Calu3 (cell line): ENCODE measurements at regions not wholly inside any gene's neighbourhood (a gene's known extent, or its start where the extent isn't known, plus 50 kb on each side); places are given as distances from the start of the nearest gene placed in this dataset.

ENCODE experiments used
- BruUV-seq: library from RNA; stranded (reverse); fragments of 400-500 nt; replicated peaks from 2 replicates; lab custom pipeline; 2021; lab: Mats Ljungman, UMichigan
- CTCF ChIA-PET: fragments of 300-600 bp; sonication (Branson Sonifier 250); formaldehyde crosslinking; loops from one replicate; lab custom pipeline; 2022; ENCODE audit warnings: antibody characterized with exemption; lab: Charles Lee
- DNase-seq: peaks from one replicate; pipeline ENCODE4 v3.0.0; 2022
- H3K27ac Mint-ChIP-seq: one replicate; pipeline ENCODE4 v1.8.0; 2022; ENCODE audit warnings: mixed read lengths; ENCODE audit not compliant: unreplicated experiment
- H3K27me3 Mint-ChIP-seq: one replicate; pipeline ENCODE4 v1.8.0; 2022; ENCODE audit warnings: mixed read lengths; ENCODE audit not compliant: unreplicated experiment
- H3K36me3 Mint-ChIP-seq: one replicate; pipeline ENCODE4 v1.8.0; 2022; ENCODE audit warnings: mild to moderate bottlenecking, moderate library complexity, mixed read lengths; ENCODE audit not compliant: insufficient read depth, unreplicated experiment
- H3K4me1 Mint-ChIP-seq: one replicate; pipeline ENCODE4 v1.8.0; 2022; ENCODE audit warnings: mild to moderate bottlenecking, low read depth, mixed read lengths; ENCODE audit not compliant: unreplicated experiment
- H3K4me3 Mint-ChIP-seq: one replicate; pipeline ENCODE4 v1.8.0; 2022; ENCODE audit warnings: mild to moderate bottlenecking, low read depth, moderate library complexity, mixed read lengths; ENCODE audit not compliant: unreplicated experiment
- H3K9me3 Mint-ChIP-seq: one replicate; pipeline ENCODE4 v1.8.0; 2022; ENCODE audit warnings: low read depth, mixed read lengths; ENCODE audit not compliant: unreplicated experiment
- CTCF ChIP-seq: fragments of 200-600 bp; IDR thresholded peaks from one replicate; pipeline ENCODE4 v1.8.0; 2022; ENCODE audit warnings: antibody characterized with exemption; ENCODE audit not compliant: unreplicated experiment
- intact Hi-C: fragments of 100-400 bp; cut with micrococcal nuclease; formaldehyde crosslinking; loops from one replicate; pipeline ENCODE4 v1.10.0; 2022; ENCODE audit not compliant: unreplicated experiment

GRCh38 chr4:120290553-120290952, 223.9 kb upstream of the MAD2L1 start:
- no peak for TF ChIP-seq CTCF
- no peak overlapping the region for H3K4me3 Mint-ChIP-seq
- intact Hi-C loops = no loop called here
- H3K36me3 Mint-ChIP-seq = no peaks in the 10 kb centered on the region
- no peak overlapping the region for H3K27ac Mint-ChIP-seq
- H3K4me1 Mint-ChIP-seq = no peaks in the 10 kb centered on the region
- no peaks in the 10 kb centered on the region for H3K27me3 Mint-ChIP-seq
- no peaks in the 10 kb centered on the region for H3K9me3 Mint-ChIP-seq
- CTCF ChIA-PET = interaction anchor here (1.2 kb wide), 1 partner anchor 10 kb away, joined by 4 read pairs; no protein-coding TSS in a partner anchor
- BruUV-seq = no TSS peak
- DNase-seq = no peak

- CTCF ChIA-PET = no interaction called here
- no peaks in the 10 kb centered on the region for H3K4me1 Mint-ChIP-seq
- intact Hi-C loops = no loop called here
- no peaks in the 10 kb centered on the region for H3K27me3 Mint-ChIP-seq
- H3K9me3 Mint-ChIP-seq = peaks cover 3% of the 10 kb centered on the region
- no peak overlapping the region for H3K4me3 Mint-ChIP-seq
- no peak for DNase-seq
- TF ChIP-seq CTCF = no peak
- H3K36me3 Mint-ChIP-seq = no peaks in the 10 kb centered on the region
- no peak overlapping the region for H3K27ac Mint-ChIP-seq
- BruUV-seq = no TSS peak
Measured at GRCh38 chr4:120286813-120287212, 220.2 kb upstream of the MAD2L1 start.

- no peaks in the 10 kb centered on the region for H3K36me3 Mint-ChIP-seq
- BruUV-seq = no TSS peak
- TF ChIP-seq CTCF = no peak
- H3K4me3 Mint-ChIP-seq = no peak overlapping the region
- H3K27ac Mint-ChIP-seq = no peak overlapping the region
- intact Hi-C loops = no loop called here
- H3K27me3 Mint-ChIP-seq = no peaks in the 10 kb centered on the region
- DNase-seq = no peak
- H3K9me3 Mint-ChIP-seq = peaks cover 3% of the 10 kb centered on the region
- H3K4me1 Mint-ChIP-seq = no peaks in the 10 kb centered on the region
- CTCF ChIA-PET = no interaction called here
Measured at GRCh38 chr4:120281581-120281980, 214.9 kb upstream of the MAD2L1 start.

GRCh38 chr4:120277391-120277790, 210.7 kb upstream of the MAD2L1 start:
- intact Hi-C loops = no loop called here
- no peaks in the 10 kb centered on the region for H3K36me3 Mint-ChIP-seq
- H3K4me3 Mint-ChIP-seq = no peak overlapping the region
- H3K4me1 Mint-ChIP-seq = no peaks in the 10 kb centered on the region
- CTCF ChIA-PET = no interaction called here
- H3K27ac Mint-ChIP-seq = no peak overlapping the region
- no peak for DNase-seq
- no peaks in the 10 kb centered on the region for H3K9me3 Mint-ChIP-seq
- TF ChIP-seq CTCF = no peak
- BruUV-seq = no TSS peak
- no peaks in the 10 kb centered on the region for H3K27me3 Mint-ChIP-seq
